ENCODE measurements at regions not wholly inside any gene's neighbourhood (a gene's known extent, or its start where the extent isn't known, plus 50 kb on each side); places are given as distances from the start of the nearest gene placed in this dataset.

- TF ChIP-seq POLR2A (IDR thresholded peaks at IDR 0.05; ENCODE audit: low read depth) (no peak), CTCF (IDR thresholded peaks at IDR 0.05) (no peak)
Measured at GRCh38 chrX:22628275-22628674, 355.6 kb downstream of the CBLL2 start.

All from esophagus muscularis mucosa (tissue), 3 donors.